H1 (cell line): ENCODE measurements at regions not wholly inside any gene's neighbourhood (a gene's known extent, or its start where the extent isn't known, plus 50 kb on each side); places are given as distances from the start of the nearest gene placed in this dataset.

Source experiments
- TAF7 ChIP-seq: optimal IDR thresholded peaks from 2 replicates; pipeline ENCODE3; 2011; ENCODE audit warnings: low read depth, mild to moderate bottlenecking, inconsistent platforms, low read length, moderate library complexity, borderline replicate concordance

DNA sequence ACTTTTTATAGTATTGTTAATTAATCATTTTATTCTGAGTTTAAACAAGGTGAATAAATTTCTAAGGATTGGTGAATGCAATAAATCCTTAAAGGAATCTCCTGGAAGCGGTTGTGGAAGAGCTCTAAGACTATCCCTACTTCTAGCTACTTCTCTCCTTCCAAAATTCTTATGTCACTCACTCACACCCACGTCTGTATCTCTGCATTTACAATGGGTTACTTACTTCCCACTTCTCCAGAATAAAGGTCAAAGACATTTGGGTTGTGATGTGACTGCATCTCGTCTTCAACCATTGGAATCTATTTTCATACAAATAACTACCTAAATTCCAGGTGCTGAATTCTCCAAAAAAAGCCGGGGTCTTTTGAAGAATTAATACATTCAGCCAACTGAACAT, 234.2 kb upstream of the MDFIC2 start (continued):
- no peak for TF ChIP-seq TAF7
- TF ChIP-seq, all 59 proteins: peak for 0
